PC-9 (cell line): ENCODE measurements at regions not wholly inside any gene's neighbourhood (a gene's known extent, or its start where the extent isn't known, plus 50 kb on each side); places are given as distances from the start of the nearest gene placed in this dataset.

Experiments used
- BruUV-seq: library from RNA; stranded (reverse); fragments of 400-500 nt; replicated peaks from 2 replicates; lab custom pipeline; 2021; lab: Mats Ljungman, UMichigan
- CTCF ChIA-PET: fragments of 300-600 bp; sonication (Branson Sonifier 250); formaldehyde crosslinking; loops from one replicate; lab custom pipeline; 2022; ENCODE audit warnings: antibody characterized with exemption; lab: Charles Lee
- POLR2A ChIA-PET: fragments of 300-600 bp; sonication (Branson Sonifier 250); formaldehyde crosslinking; loops from one replicate; lab custom pipeline; 2022; ENCODE audit warnings: antibody characterized with exemption; ENCODE audit not compliant: unreplicated experiment; lab: Charles Lee
- DNase-seq, 2 experiments: peaks; one replicate each; pipeline versions ENCODE4 v3.0.0 to v3.0.0-alpha.2; 2015 to 2022; ENCODE audit warnings: mixed read lengths in 1 of 2
- H2AFZ ChIP-seq: fragments of 200-600 bp; sonication (generic); 2 replicates; pipeline ENCODE4 v1.8.1; 2017; ENCODE audit warnings: antibody characterized with exemption
- H3F3A ChIP-seq: fragments of 200-600 bp; sonication (generic); 2 replicates; pipeline ENCODE4 v1.8.1; 2017; ENCODE audit warnings: antibody characterized with exemption, mild to moderate bottlenecking, low read depth; ENCODE audit not compliant: insufficient read depth
- H3K27ac ChIP-seq: fragments of 200-600 bp; sonication (generic); 2 replicates; pipeline ENCODE4 v1.6.1; 2016; ENCODE audit warnings: mixed run types
- H3K27me3 ChIP-seq: fragments of 200-600 bp; sonication (generic); 2 replicates; pipeline ENCODE4 v1.6.1; 2016; ENCODE audit warnings: low read depth, mixed run types; ENCODE audit not compliant: insufficient read depth
- H3K36me3 ChIP-seq: fragments of 200-600 bp; sonication (generic); 2 replicates; pipeline ENCODE4 v1.6.1; 2016; ENCODE audit warnings: low read depth, mixed run types
- H3K4me1 ChIP-seq: fragments of 200-600 bp; sonication (generic); replicated peaks from 2 replicates; pipeline ENCODE4 v1.6.1; 2016; ENCODE audit warnings: mixed run types; ENCODE audit not compliant: insufficient read depth
- H3K4me2 ChIP-seq: fragments of 200-600 bp; sonication (generic); 2 replicates; pipeline ENCODE4 v1.6.1; 2017; ENCODE audit warnings: mixed run types
- H3K4me3 ChIP-seq: fragments of 200-600 bp; sonication (generic); 2 replicates; pipeline ENCODE4 v1.6.1; 2016; ENCODE audit warnings: mixed run types
- H3K79me2 ChIP-seq: fragments of 200-600 bp; sonication (generic); 2 replicates; pipeline ENCODE4 v1.6.1; 2017; ENCODE audit warnings: low read depth, mixed run types
- H3K9me2 ChIP-seq: fragments of 200-600 bp; sonication (generic); 2 replicates; pipeline ENCODE4 v1.8.1; 2017; ENCODE audit warnings: mild to moderate bottlenecking; ENCODE audit not compliant: insufficient read depth
- H3K9me3 ChIP-seq: fragments of 200-600 bp; sonication (generic); 2 replicates; pipeline ENCODE4 v1.8.1; 2016; ENCODE audit warnings: low read depth; ENCODE audit not compliant: insufficient read depth
- H4K20me1 ChIP-seq: fragments of 200-600 bp; sonication (generic); 2 replicates; pipeline ENCODE4 v1.8.1; 2017; ENCODE audit not compliant: insufficient read depth
- CTCF ChIP-seq: fragments of 200-600 bp; sonication (generic); conservative IDR thresholded peaks from 2 replicates; pipeline ENCODE4 v1.6.1; 2017; ENCODE audit warnings: mixed run types, antibody characterized with exemption, mild to moderate bottlenecking, moderate library complexity
- EZH2 ChIP-seq: fragments of 200-600 bp; sonication (generic); IDR thresholded peaks from 2 replicates; pipeline ENCODE4 v1.8.0; 2017; ENCODE audit warnings: antibody characterized with exemption, low read depth
- intact Hi-C: fragments of 100-400 bp; cut with micrococcal nuclease; formaldehyde crosslinking; loops from one replicate; pipeline ENCODE4 v1.10.0; 2022; ENCODE audit not compliant: unreplicated experiment

- Histone ChIP-seq H3K79me2 (no peaks in the 10 kb centered on the region), H3K4me2 (no peak overlapping the region), H2AFZ (no peak overlapping the region), H3K9me2 (no peaks in the 10 kb centered on the region), H3K4me3 (no peak overlapping the region), H3K4me1 (no peaks in the 10 kb centered on the region), H3K27ac (no peak overlapping the region), H4K20me1 (no peaks in the 10 kb centered on the region), H3F3A (no peaks in the 10 kb centered on the region), H3K9me3 (no peaks in the 10 kb centered on the region), H3K27me3 (no peaks in the 10 kb centered on the region), H3K36me3 (no peaks in the 10 kb centered on the region)
- ChIA-PET CTCF (no interaction called here), POLR2A (no interaction called here)
- no peak for DNase-seq
- TF ChIP-seq CTCF = no peak
- TF ChIP-seq EZH2 = no peak
- intact Hi-C loops = no loop called here
- no TSS peak for BruUV-seq
Measured at GRCh38 chr6:85004361-85004995, 240.1 kb upstream of the TBX18 start.

- BruUV-seq = no TSS peak
Measured at GRCh38 chr6:85002847-85003246, 238.4 kb upstream of the TBX18 start.

DNA sequence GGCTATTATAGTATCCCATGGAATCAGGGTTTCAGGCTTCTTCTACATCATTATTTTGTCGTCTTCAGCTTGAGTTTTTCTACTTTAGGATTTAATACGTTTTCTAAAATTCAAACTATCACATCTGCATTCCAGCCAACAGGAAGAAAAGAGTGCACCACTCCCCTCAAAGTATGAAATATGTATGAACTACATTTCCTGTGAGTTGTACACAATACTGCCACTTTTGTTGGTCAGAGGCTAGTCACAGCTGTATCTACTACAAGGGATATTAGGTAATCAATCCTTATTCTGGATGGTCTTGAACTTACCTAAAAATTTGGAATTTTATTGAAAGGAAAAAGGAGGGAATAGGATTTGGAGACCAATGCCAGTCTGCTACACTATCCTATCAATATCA is 235.6 kb upstream of the TBX18 start:
- no peaks in the 10 kb centered on the region for H3K27me3 ChIP-seq
- H3F3A ChIP-seq = no peaks in the 10 kb centered on the region
- TF ChIP-seq EZH2 = no peak
- no peak for TF ChIP-seq CTCF
- no peaks in the 10 kb centered on the region for H3K9me2 ChIP-seq
- no peak overlapping the region for H3K27ac ChIP-seq
- H3K9me3 ChIP-seq = no peaks in the 10 kb centered on the region
- no peak overlapping the region for H2AFZ ChIP-seq
- no peaks in the 10 kb centered on the region for H3K36me3 ChIP-seq
- H3K79me2 ChIP-seq = no peaks in the 10 kb centered on the region
- no peak overlapping the region for H3K4me2 ChIP-seq
- no peak overlapping the region for H3K4me3 ChIP-seq
- BruUV-seq = no TSS peak
- ChIA-PET CTCF (no interaction called here), POLR2A (no interaction called here)
- no peaks in the 10 kb centered on the region for H3K4me1 ChIP-seq
- DNase-seq = no peak
- intact Hi-C loops = no loop called here
- H4K20me1 ChIP-seq = no peaks in the 10 kb centered on the region

More at GRCh38 chr6:85002847-85003246, 238.4 kb upstream of the TBX18 start:
- POLR2A ChIA-PET = no interaction called here
- no peak overlapping the region for H2AFZ ChIP-seq
- intact Hi-C loops = no loop called here
- H3K79me2 ChIP-seq = no peaks in the 10 kb centered on the region
- no peak for DNase-seq
- no peaks in the 10 kb centered on the region for H3K4me1 ChIP-seq
- no peak overlapping the region for H3K4me2 ChIP-seq
- no peaks in the 10 kb centered on the region for H3K9me3 ChIP-seq
- no peaks in the 10 kb centered on the region for H4K20me1 ChIP-seq
- H3K27me3 ChIP-seq = no peaks in the 10 kb centered on the region
- H3K27ac ChIP-seq = no peak overlapping the region
- H3F3A ChIP-seq = no peaks in the 10 kb centered on the region
- no peak for TF ChIP-seq EZH2
- no peak for TF ChIP-seq CTCF
- H3K4me3 ChIP-seq = no peak overlapping the region
- no peaks in the 10 kb centered on the region for H3K9me2 ChIP-seq
- no peaks in the 10 kb centered on the region for H3K36me3 ChIP-seq
- CTCF ChIA-PET = no interaction called here
